HG02798 (cell line): ENCODE measurements at regions not wholly inside any gene's neighbourhood (a gene's known extent, or its start where the extent isn't known, plus 50 kb on each side); places are given as distances from the start of the nearest gene placed in this dataset.

Source experiments
- ATAC-seq: cut with Tn5 transposase; IDR thresholded peaks from one replicate; pipeline ENCODE4 v1.9.1; 2021; ENCODE audit warnings: mild to moderate bottlenecking; ENCODE audit not compliant: unreplicated experiment, poor library complexity

GRCh38 chr4:31045151-31045550 lies 325.0 kb downstream of the PCDH7 start:
- ATAC-seq: no peak

GRCh38 chr4:31045724-31046318 lies 325.7 kb downstream of the PCDH7 start:
- no peak for ATAC-seq

GRCh38 chr4:31051151-31051550 lies 331.0 kb downstream of the PCDH7 start:
- no peak for ATAC-seq

- no peak for ATAC-seq
Measured at GRCh38 chr4:31051565-31051964, 331.4 kb downstream of the PCDH7 start.

GRCh38 chr4:31052519-31052918 lies 332.4 kb downstream of the PCDH7 start:
- no peak for ATAC-seq

- no peak for ATAC-seq
Measured at GRCh38 chr4:31053451-31053850, 333.3 kb downstream of the PCDH7 start.

GRCh38 chr4:31054295-31054694 lies 334.1 kb downstream of the PCDH7 start:
- no peak for ATAC-seq

- ATAC-seq: no peak
Measured at GRCh38 chr4:31058656-31059055, 338.5 kb downstream of the PCDH7 start.

- no peak for ATAC-seq
Measured at GRCh38 chr4:31059753-31060522, 339.8 kb downstream of the PCDH7 start.

GRCh38 chr4:31065086-31065485 lies 344.9 kb downstream of the PCDH7 start:
- ATAC-seq: no peak

- no peak for ATAC-seq
Measured at GRCh38 chr4:31068257-31069075, 348.3 kb downstream of the PCDH7 start.

GRCh38 chr4:31069151-31069550 lies 349.0 kb downstream of the PCDH7 start:
- no peak for ATAC-seq

- no peak for ATAC-seq
Measured at GRCh38 chr4:31071508-31072486, 351.6 kb downstream of the PCDH7 start.

GRCh38 chr4:31075969-31076368 lies 355.8 kb downstream of the PCDH7 start:
- ATAC-seq: no peak

- ATAC-seq: no peak
Measured at GRCh38 chr4:31078661-31079060, 358.5 kb downstream of the PCDH7 start.

- no peak for ATAC-seq
Measured at GRCh38 chr4:31080887-31081286, 360.7 kb downstream of the PCDH7 start.

- no peak for ATAC-seq
Measured at GRCh38 chr4:31081366-31081765, 361.2 kb downstream of the PCDH7 start.

- no peak for ATAC-seq
Measured at GRCh38 chr4:31083456-31083855, 363.3 kb downstream of the PCDH7 start.

GRCh38 chr4:31084806-31085416 lies 364.7 kb downstream of the PCDH7 start:
- ATAC-seq: no peak

GRCh38 chr4:31085689-31086088 lies 365.5 kb downstream of the PCDH7 start:
- no peak for ATAC-seq
